ENCODE measurements at regions not wholly inside any gene's neighbourhood (a gene's known extent, or its start where the extent isn't known, plus 50 kb on each side); places are given as distances from the start of the nearest gene placed in this dataset.

- no peak overlapping the region for H3K9ac ChIP-seq (ENCODE audit: low read depth in 1 of 2, low read length in 2 of 2)
- no peaks in the 10 kb centered on the region for H3K4me1 ChIP-seq (ENCODE audit: control insufficient read depth in 4 of 4, insufficient read depth in 4 of 4, low read length in 3 of 4)
- no peaks in the 10 kb centered on the region for H3K27me3 ChIP-seq (ENCODE audit: control insufficient read depth in 4 of 4, insufficient read depth in 4 of 4, low read length in 3 of 4)
- no peak for DNase-seq (ENCODE audit: low spot score)
- no peak overlapping the region for H3K4me3 ChIP-seq (ENCODE audit: low read depth in 1 of 3, low read length in 3 of 3)
- TF ChIP-seq FOXA2 (IDR thresholded peaks at IDR 0.05) (no peak), HNF4A (conservative IDR thresholded peaks at IDR 0.05) (no peak), RAD21 (IDR thresholded peaks at IDR 0.05) (no peak), REST (IDR thresholded peaks at IDR 0.05) (no peak), TAF1 (conservative IDR thresholded peaks at IDR 0.05) (no peak), ZBTB33 (IDR thresholded peaks at IDR 0.05) (no peak), CTCF (IDR thresholded peaks at IDR 0.05; ENCODE audit: low read depth, low read length, missing input control) (no peak), ATF3 (IDR thresholded peaks at IDR 0.05) (no peak), EGR1 (IDR thresholded peaks at IDR 0.05; ENCODE audit: low read depth in 2 of 2) (no peak), RXRA (IDR thresholded peaks at IDR 0.05) (no peak), SP1 (IDR thresholded peaks at IDR 0.05) (no peak)
- 82% methylated on average over 22 of the region's 22 CpGs for WGBS
- no peak overlapping the region for H3K27ac ChIP-seq (ENCODE audit: low read depth in 1 of 2, low read length in 2 of 2)
- no peaks in the 10 kb centered on the region for H3K36me3 ChIP-seq (ENCODE audit: control insufficient read depth in 4 of 4, insufficient read depth in 3 of 4, low read depth in 1 of 4, low read length in 3 of 4)
- H3K9me3 ChIP-seq (ENCODE audit: control insufficient read depth in 4 of 4, low read length in 3 of 4), result no peaks in the 10 kb centered on the region
These were observed 169.2 kb downstream of the URI1 start for GRCh38 chr19:30111021-30111855.

GRCh38 chr19:30112171-30112570 is 170.1 kb downstream of the URI1 start:
- no peak overlapping the region for H3K4me3 ChIP-seq (ENCODE audit: low read depth in 1 of 3, low read length in 3 of 3)
- H3K27me3 ChIP-seq (ENCODE audit: control insufficient read depth in 4 of 4, insufficient read depth in 4 of 4, low read length in 3 of 4), result no peaks in the 10 kb centered on the region
- no peaks in the 10 kb centered on the region for H3K4me1 ChIP-seq (ENCODE audit: control insufficient read depth in 4 of 4, insufficient read depth in 4 of 4, low read length in 3 of 4)
- 87% methylated on average over 9 of the region's 9 CpGs for whole genome bisulfite sequencing
- H3K27ac ChIP-seq (ENCODE audit: low read depth in 1 of 2, low read length in 2 of 2), result no peak overlapping the region
- no peak for TF ChIP-seq RXRA (IDR thresholded peaks at IDR 0.05)
- TF ChIP-seq TAF1 (conservative IDR thresholded peaks at IDR 0.05), result no peak
- TF ChIP-seq CTCF (IDR thresholded peaks at IDR 0.05; ENCODE audit: low read depth, low read length, missing input control), result no peak
- TF ChIP-seq HNF4A (conservative IDR thresholded peaks at IDR 0.05), result no peak
- TF ChIP-seq ATF3 (IDR thresholded peaks at IDR 0.05), result no peak
- TF ChIP-seq NR2F2 (IDR thresholded peaks at IDR 0.05), result no peak
- H3K9me3 ChIP-seq (ENCODE audit: control insufficient read depth in 4 of 4, low read length in 3 of 4), result no peaks in the 10 kb centered on the region
- no peak for DNase-seq (ENCODE audit: low spot score)
- H3K36me3 ChIP-seq (ENCODE audit: control insufficient read depth in 4 of 4, insufficient read depth in 3 of 4, low read depth in 1 of 4, low read length in 3 of 4), result no peaks in the 10 kb centered on the region
- no peak overlapping the region for H3K9ac ChIP-seq (ENCODE audit: low read depth in 1 of 2, low read length in 2 of 2)

Data from liver (tissue), 8 donors.